Ovary (tissue), 7 donors: ENCODE measurements at regions not wholly inside any gene's neighbourhood (a gene's known extent, or its start where the extent isn't known, plus 50 kb on each side); places are given as distances from the start of the nearest gene placed in this dataset.

Source experiments
- DNase-seq, 5 donors: peaks; one replicate each; pipeline ENCODE4 v3.0.0-alpha.2; 2019 to 2020
- H3K27ac ChIP-seq, 2 donors: fragments of 200-600 bp; one replicate each; pipeline versions ENCODE4 v1.5.1 to v1.8.0; 2019 to 2022
- H3K27me3 ChIP-seq: fragments of 200-600 bp; one replicate; pipeline ENCODE4 v1.8.0; 2022
- H3K36me3 ChIP-seq: fragments of 200-600 bp; sonication (generic); one replicate; pipeline ENCODE4 v1.5.1; 2019
- H3K4me1 ChIP-seq: one replicate; pipeline ENCODE4 v1.8.1; 2013; ENCODE audit warnings: mild to moderate bottlenecking, moderate library complexity; ENCODE audit not compliant: insufficient read depth
- H3K4me3 ChIP-seq: fragments of 200-600 bp; sonication (generic); one replicate; pipeline ENCODE4 v1.5.1; 2017
- H3K9me3 ChIP-seq, 2 donors: fragments of 200-600 bp in 1 of 2; sonication (generic) in 1 of 2; one replicate each; pipeline versions ENCODE4 v1.5.1 to v1.8.1; 2013 to 2019; ENCODE audit warnings: mild to moderate bottlenecking in 1 of 2, moderate library complexity in 1 of 2
- CTCF ChIP-seq, 3 donors: fragments of 450-650 bp in 2 of 3; fragments of 200-600 bp in 1 of 3; IDR thresholded peaks; one replicate each; pipeline versions ENCODE4 v1.5.1 to v1.8.0; 2016 to 2022; ENCODE audit warnings: antibody characterized with exemption in 3 of 3, mild to moderate bottlenecking in 1 of 3
- EP300 ChIP-seq: sonication (generic); formaldehyde crosslinking; IDR thresholded peaks from one replicate; pipeline ENCODE4 v1.6.1; 2017; ENCODE audit warnings: antibody characterized with exemption
- POLR2A ChIP-seq: fragments of 450-650 bp; IDR thresholded peaks from one replicate; pipeline ENCODE4 v1.6.1; 2017; ENCODE audit warnings: antibody characterized with exemption, mild to moderate bottlenecking, moderate library complexity
- WGBS, 3 donors: extraction: QIAGEN DNeasy Blood & Tissue Kit in 1 of 3; methylation state at CpG; one replicate each; pipeline versions ENCODE4 v1.1.5 to v1.1.7; 2013 to 2017; 5-methylcytosine and 5-hydroxymethylcytosine counted together
- intact Hi-C, 4 donors: fragments of 100-400 bp; cut with DNase I; formaldehyde crosslinking; loops; one replicate each; pipeline versions ENCODE4 v1.11.0 to v1.15.1; 2022 to 2023
- donor health status: DM: no; HTN: no; CAD: no; lungs with moderate emphysema.
- donor health status: DM: no; HTN: no; CAD: no.
- donor health status: Bipolar disorder and iron deficiency.
- donor health status: DM: no; HTN: no; CAD: no.
- donor health status: DM: yes; HTN: yes; CAD: no.

GRCh38 chr3:118036215-118036614 lies 998.4 kb downstream of the IGSF11 start:
- no peak overlapping the region for H3K4me3 ChIP-seq
- no peak for TF ChIP-seq POLR2A
- TF ChIP-seq CTCF (IDR thresholded peaks at IDR 0.05) = no peak
- TF ChIP-seq EP300 = no peak
- H3K36me3 ChIP-seq = no peaks in the 10 kb centered on the region
- DNase-seq = no peak
- intact Hi-C loops = no loop called here
- no peaks in the 10 kb centered on the region for H3K4me1 ChIP-seq
- WGBS, 3 donors = 45 to 52% (median 46%) methylated on average over 1 of the region's 1 CpG
- no peaks in the 10 kb centered on the region for H3K9me3 ChIP-seq
- no peak overlapping the region for H3K27ac ChIP-seq
- no peaks in the 10 kb centered on the region for H3K27me3 ChIP-seq

- TF ChIP-seq EP300 = no peak
- TF ChIP-seq CTCF (IDR thresholded peaks at IDR 0.05) = no peak
- TF ChIP-seq POLR2A = no peak
- H3K27me3 ChIP-seq = peaks cover 5% of the 10 kb centered on the region
- 0 to 41% (median 26%) methylated on average over 1 of the region's 1 CpG for whole genome bisulfite sequencing, 3 donors
- no peaks in the 10 kb centered on the region for H3K36me3 ChIP-seq
- H3K4me3 ChIP-seq = no peak overlapping the region
- H3K4me1 ChIP-seq = no peaks in the 10 kb centered on the region
- H3K27ac ChIP-seq = no peak overlapping the region
- intact Hi-C loops = no loop called here
- H3K9me3 ChIP-seq = no peaks in the 10 kb centered on the region
- no peak for DNase-seq
Observed at GRCh38 chr3:118055381-118055780, 979.3 kb downstream of the IGSF11 start.

- Histone ChIP-seq H3K4me3 (no peak overlapping the region), H3K36me3 (no peaks in the 10 kb centered on the region), H3K9me3 (no peaks in the 10 kb centered on the region), H3K27me3 (peaks cover 5% of the 10 kb centered on the region), H3K4me1 (no peaks in the 10 kb centered on the region), H3K27ac (no peak overlapping the region)
- WGBS, 3 donors = 44 to 64% (median 51%) methylated on average over 1 of the region's 1 CpG
- DNase-seq = no peak
- intact Hi-C loops = no loop called here
- TF ChIP-seq POLR2A (no peak), EP300 (no peak), CTCF (IDR thresholded peaks at IDR 0.05) (no peak)
Observed at GRCh38 chr3:118057086-118057485, 977.6 kb downstream of the IGSF11 start.

- H3K27me3 ChIP-seq = no peaks in the 10 kb centered on the region
- no peaks in the 10 kb centered on the region for H3K36me3 ChIP-seq
- no peaks in the 10 kb centered on the region for H3K4me1 ChIP-seq
- no peak overlapping the region for H3K4me3 ChIP-seq
- TF ChIP-seq CTCF (IDR thresholded peaks at IDR 0.05) (no peak), POLR2A (no peak), EP300 (no peak)
- DNase-seq = no peak
- intact Hi-C loops = no loop called here
- H3K27ac ChIP-seq = no peak overlapping the region
- H3K9me3 ChIP-seq = no peaks in the 10 kb centered on the region
Observed at GRCh38 chr3:118059096-118059495, 975.5 kb downstream of the IGSF11 start.

- intact Hi-C loops = no loop called here
- WGBS, 3 donors = 83 to 87% (median 84%) methylated on average over 4 of the region's 4 CpGs
- Histone ChIP-seq H3K27me3 (no peaks in the 10 kb centered on the region), H3K4me3 (no peak overlapping the region), H3K4me1 (no peaks in the 10 kb centered on the region), H3K36me3 (no peaks in the 10 kb centered on the region), H3K9me3 (no peaks in the 10 kb centered on the region), H3K27ac (no peak overlapping the region)
- no peak for DNase-seq
- TF ChIP-seq EP300 (no peak), CTCF (IDR thresholded peaks at IDR 0.05) (no peak), POLR2A (no peak)
Observed at GRCh38 chr3:118067439-118067838, 967.2 kb downstream of the IGSF11 start.
